ENCODE measurements at regions not wholly inside any gene's neighbourhood (a gene's known extent, or its start where the extent isn't known, plus 50 kb on each side); places are given as distances from the start of the nearest gene placed in this dataset.

- FAIRE-seq, result no peak
- WGBS, 3 donors, result 45 to 65% (median 56%) methylated on average over 7 of the region's 7 CpGs
These were observed 2439.9 kb upstream of the PCDH20 start for GRCh38 chr13:63855457-63856118.

GRCh38 chr13:63853816-63854215 lies 2438.2 kb upstream of the PCDH20 start:
- FAIRE-seq, result no peak
- H3K36me3 ChIP-seq (ENCODE audit: control insufficient read depth in 3 of 3, insufficient read depth in 2 of 3, low read depth in 1 of 3, low read length in 3 of 3), result no peaks in the 10 kb centered on the region
- no peaks in the 10 kb centered on the region for H3K4me1 ChIP-seq (ENCODE audit: control insufficient read depth in 3 of 3, insufficient read depth in 2 of 3, low read depth in 1 of 3, low read length in 2 of 3)
- H3K9me3 ChIP-seq (ENCODE audit: control insufficient read depth in 2 of 2, insufficient read depth in 1 of 2, low read depth in 1 of 2, low read length in 1 of 2), result no peaks in the 10 kb centered on the region
- 69 to 72% (median 72%) methylated on average over 2 of the region's 2 CpGs for WGBS, 3 donors
- no peaks in the 10 kb centered on the region for H3K27me3 ChIP-seq (ENCODE audit: control insufficient read depth in 3 of 3, insufficient read depth in 3 of 3, low read length in 3 of 3)
- H3K27ac ChIP-seq (ENCODE audit: low read depth in 1 of 3, low read length in 2 of 3), result no peak overlapping the region
- DNase-seq, result no peak
- H3K4me3 ChIP-seq (ENCODE audit: low read depth in 1 of 3, low read length in 3 of 3), result no peak overlapping the region

More at GRCh38 chr13:63855457-63856118, 2439.9 kb upstream of the PCDH20 start:
- no peaks in the 10 kb centered on the region for H3K4me1 ChIP-seq (ENCODE audit: control insufficient read depth in 3 of 3, insufficient read depth in 2 of 3, low read depth in 1 of 3, low read length in 2 of 3)
- no peaks in the 10 kb centered on the region for H3K27me3 ChIP-seq (ENCODE audit: control insufficient read depth in 3 of 3, insufficient read depth in 3 of 3, low read length in 3 of 3)
- H3K36me3 ChIP-seq (ENCODE audit: control insufficient read depth in 3 of 3, insufficient read depth in 2 of 3, low read depth in 1 of 3, low read length in 3 of 3), result no peaks in the 10 kb centered on the region
- no peak overlapping the region for H3K4me3 ChIP-seq (ENCODE audit: low read depth in 1 of 3, low read length in 3 of 3)
- no peak for DNase-seq
- no peaks in the 10 kb centered on the region for H3K9me3 ChIP-seq (ENCODE audit: control insufficient read depth in 2 of 2, insufficient read depth in 1 of 2, low read depth in 1 of 2, low read length in 1 of 2)
- no peak overlapping the region for H3K27ac ChIP-seq (ENCODE audit: low read depth in 1 of 3, low read length in 2 of 3)

GRCh38 chr13:63851526-63851925 lies 2435.9 kb upstream of the PCDH20 start:
- 43 to 87% (median 78%) methylated on average over 2 of the region's 2 CpGs for WGBS, 3 donors
- no peak overlapping the region for H3K4me3 ChIP-seq (ENCODE audit: low read depth in 1 of 3, low read length in 3 of 3)
- no peaks in the 10 kb centered on the region for H3K27me3 ChIP-seq (ENCODE audit: control insufficient read depth in 3 of 3, insufficient read depth in 3 of 3, low read length in 3 of 3)
- H3K9me3 ChIP-seq (ENCODE audit: control insufficient read depth in 2 of 2, insufficient read depth in 1 of 2, low read depth in 1 of 2, low read length in 1 of 2), result no peaks in the 10 kb centered on the region
- no peak for DNase-seq
- H3K4me1 ChIP-seq (ENCODE audit: control insufficient read depth in 3 of 3, insufficient read depth in 2 of 3, low read depth in 1 of 3, low read length in 2 of 3), result no peaks in the 10 kb centered on the region
- H3K27ac ChIP-seq (ENCODE audit: low read depth in 1 of 3, low read length in 2 of 3), result no peak overlapping the region
- no peaks in the 10 kb centered on the region for H3K36me3 ChIP-seq (ENCODE audit: control insufficient read depth in 3 of 3, insufficient read depth in 2 of 3, low read depth in 1 of 3, low read length in 3 of 3)
- FAIRE-seq, result no peak

- H3K9me3 ChIP-seq (ENCODE audit: control insufficient read depth in 2 of 2, insufficient read depth in 1 of 2, low read depth in 1 of 2, low read length in 1 of 2), result peaks cover 0 to 50% of the 10 kb centered on the region in 2 donors
- no peaks in the 10 kb centered on the region for H3K27me3 ChIP-seq (ENCODE audit: control insufficient read depth in 3 of 3, insufficient read depth in 3 of 3, low read length in 3 of 3)
- WGBS, 3 donors, result 93 to 97% (median 96%) methylated on average over 34 to 42 of the region's 42 CpGs
- H3K27ac ChIP-seq (ENCODE audit: low read depth in 1 of 3, low read length in 2 of 3), result no peak overlapping the region
- no peak overlapping the region for H3K4me3 ChIP-seq (ENCODE audit: low read depth in 1 of 3, low read length in 3 of 3)
- H3K4me1 ChIP-seq (ENCODE audit: control insufficient read depth in 3 of 3, insufficient read depth in 2 of 3, low read depth in 1 of 3, low read length in 2 of 3), result no peaks in the 10 kb centered on the region
- DNase-seq (no peak), FAIRE-seq (no peak)
- H3K36me3 ChIP-seq (ENCODE audit: control insufficient read depth in 3 of 3, insufficient read depth in 2 of 3, low read depth in 1 of 3, low read length in 3 of 3), result no peaks in the 10 kb centered on the region
These were observed 2428.4 kb upstream of the PCDH20 start for GRCh38 chr13:63843766-63844699.

GRCh38 chr13:63842102-63842501 lies 2426.5 kb upstream of the PCDH20 start:
- H3K4me3 ChIP-seq (ENCODE audit: low read depth in 1 of 3, low read length in 3 of 3), result no peak overlapping the region
- no peak overlapping the region for H3K27ac ChIP-seq (ENCODE audit: low read depth in 1 of 3, low read length in 2 of 3)
- H3K4me1 ChIP-seq (ENCODE audit: control insufficient read depth in 3 of 3, insufficient read depth in 2 of 3, low read depth in 1 of 3, low read length in 2 of 3), result no peaks in the 10 kb centered on the region
- no peaks in the 10 kb centered on the region for H3K27me3 ChIP-seq (ENCODE audit: control insufficient read depth in 3 of 3, insufficient read depth in 3 of 3, low read length in 3 of 3)
- FAIRE-seq (no peak), DNase-seq (no peak)
- WGBS, 3 donors, result 94 to 95% (median 95%) methylated on average over 13 to 17 of the region's 17 CpGs
- no peaks in the 10 kb centered on the region for H3K36me3 ChIP-seq (ENCODE audit: control insufficient read depth in 3 of 3, insufficient read depth in 2 of 3, low read depth in 1 of 3, low read length in 3 of 3)
- H3K9me3 ChIP-seq (ENCODE audit: control insufficient read depth in 2 of 2, insufficient read depth in 1 of 2, low read depth in 1 of 2, low read length in 1 of 2), result peaks cover 1 to 61% of the 10 kb centered on the region in 2 donors

- Histone ChIP-seq H3K27me3 (ENCODE audit: control insufficient read depth in 3 of 3, insufficient read depth in 3 of 3, low read length in 3 of 3) (no peaks in the 10 kb centered on the region), H3K36me3 (ENCODE audit: control insufficient read depth in 3 of 3, insufficient read depth in 2 of 3, low read depth in 1 of 3, low read length in 3 of 3) (no peaks in the 10 kb centered on the region), H3K4me3 (ENCODE audit: low read depth in 1 of 3, low read length in 3 of 3) (no peak overlapping the region), H3K27ac (ENCODE audit: low read depth in 1 of 3, low read length in 2 of 3) (no peak overlapping the region), H3K4me1 (ENCODE audit: control insufficient read depth in 3 of 3, insufficient read depth in 2 of 3, low read depth in 1 of 3, low read length in 2 of 3) (no peaks in the 10 kb centered on the region), H3K9me3 (ENCODE audit: control insufficient read depth in 2 of 2, insufficient read depth in 1 of 2, low read depth in 1 of 2, low read length in 1 of 2) (peaks cover 1 to 61% of the 10 kb centered on the region in 2 donors)
- FAIRE-seq, result no peak
- DNase-seq, result no peak
- 95 to 97% (median 96%) methylated on average over 25 to 44 of the region's 44 CpGs for WGBS, 3 donors
These were observed 2425.1 kb upstream of the PCDH20 start for GRCh38 chr13:63840551-63841421.

- no peaks in the 10 kb centered on the region for H3K36me3 ChIP-seq (ENCODE audit: control insufficient read depth in 3 of 3, insufficient read depth in 2 of 3, low read depth in 1 of 3, low read length in 3 of 3)
- no peak for FAIRE-seq
- 89 to 92% (median 90%) methylated on average over 15 to 18 of the region's 18 CpGs for WGBS, 3 donors
- no peaks in the 10 kb centered on the region for H3K27me3 ChIP-seq (ENCODE audit: control insufficient read depth in 3 of 3, insufficient read depth in 3 of 3, low read length in 3 of 3)
- peaks cover 1 to 51% of the 10 kb centered on the region in 2 donors for H3K9me3 ChIP-seq (ENCODE audit: control insufficient read depth in 2 of 2, insufficient read depth in 1 of 2, low read depth in 1 of 2, low read length in 1 of 2)
- no peak overlapping the region for H3K4me3 ChIP-seq (ENCODE audit: low read depth in 1 of 3, low read length in 3 of 3)
- H3K27ac ChIP-seq (ENCODE audit: low read depth in 1 of 3, low read length in 2 of 3), result no peak overlapping the region
- DNase-seq, result no peak
- no peaks in the 10 kb centered on the region for H3K4me1 ChIP-seq (ENCODE audit: control insufficient read depth in 3 of 3, insufficient read depth in 2 of 3, low read depth in 1 of 3, low read length in 2 of 3)
These were observed 2422.9 kb upstream of the PCDH20 start for GRCh38 chr13:63838366-63839110.
